ENCODE measurements at regions not wholly inside any gene's neighbourhood (a gene's known extent, or its start where the extent isn't known, plus 50 kb on each side); places are given as distances from the start of the nearest gene placed in this dataset.
"Not testable (repeated sequence)": the region's sequence is repeated elsewhere in the genome, so short reads cannot be mapped to it uniquely, and the experiment has no call there.

GRCh38 chr4:104549736-104550135 is 55.0 kb upstream of the CXXC4 start:
- no peak for DNase-seq (ENCODE audit: low spot score)

GRCh38 chr4:104559502-104559901 is 64.8 kb upstream of the CXXC4 start:
- no peak for DNase-seq (ENCODE audit: low spot score)

GRCh38 chr4:104571341-104571740 is 76.6 kb upstream of the CXXC4 start:
- DNase-seq (ENCODE audit: low spot score): no peak

GRCh38 chr4:104574371-104574770 is 79.7 kb upstream of the CXXC4 start:
- DNase-seq (ENCODE audit: low spot score): no peak

GRCh38 chr4:104575278-104575677 is 80.6 kb upstream of the CXXC4 start:
- DNase-seq (ENCODE audit: low spot score): no peak

- no peak for DNase-seq (ENCODE audit: low spot score)
These were observed 82.7 kb upstream of the CXXC4 start for GRCh38 chr4:104577405-104577804.

- DNase-seq (ENCODE audit: low spot score): not testable (repeated sequence)
These were observed 86.8 kb upstream of the CXXC4 start for GRCh38 chr4:104581476-104581875.

- DNase-seq (ENCODE audit: low spot score): not testable (repeated sequence)
These were observed 87.4 kb upstream of the CXXC4 start for GRCh38 chr4:104582056-104582455.

GRCh38 chr4:104589264-104589868 is 94.7 kb upstream of the CXXC4 start:
- no peak for DNase-seq (ENCODE audit: low spot score)

GRCh38 chr4:104591510-104591911 is 96.8 kb upstream of the CXXC4 start:
- peak; percentile 20 for DNase-seq (ENCODE audit: low spot score)

GRCh38 chr4:104592183-104592582 is 97.5 kb upstream of the CXXC4 start:
- DNase-seq (ENCODE audit: low spot score): no peak

GRCh38 chr4:104593019-104593418 is 98.3 kb upstream of the CXXC4 start:
- no peak for DNase-seq (ENCODE audit: low spot score)

- no peak for DNase-seq (ENCODE audit: low spot score)
These were observed 101.5 kb upstream of the CXXC4 start for GRCh38 chr4:104596189-104596588.

- DNase-seq (ENCODE audit: low spot score): no peak
These were observed 120.8 kb upstream of the CXXC4 start for GRCh38 chr4:104615496-104615895.

GRCh38 chr4:104615926-104616325 is 121.2 kb upstream of the CXXC4 start:
- DNase-seq (ENCODE audit: low spot score): no peak

GRCh38 chr4:104616401-104616820 is 121.7 kb upstream of the CXXC4 start:
- peak; percentile 35 for DNase-seq (ENCODE audit: low spot score)

- DNase-seq (ENCODE audit: low spot score): no peak
These were observed 131.0 kb upstream of the CXXC4 start for GRCh38 chr4:104625706-104626105.

- no peak for DNase-seq (ENCODE audit: low spot score)
These were observed 134.9 kb upstream of the CXXC4 start for GRCh38 chr4:104629601-104630000.

GRCh38 chr4:104630272-104630671 is 135.6 kb upstream of the CXXC4 start:
- no peak for DNase-seq (ENCODE audit: low spot score)

- no peak for DNase-seq (ENCODE audit: low spot score)
These were observed 136.3 kb upstream of the CXXC4 start for GRCh38 chr4:104631000-104631399.

- DNase-seq (ENCODE audit: low spot score): no peak
These were observed 146.7 kb upstream of the CXXC4 start for GRCh38 chr4:104641418-104641817.

- no peak for DNase-seq (ENCODE audit: low spot score)
These were observed 147.8 kb upstream of the CXXC4 start for GRCh38 chr4:104642521-104642920.

- no peak for DNase-seq (ENCODE audit: low spot score)
These were observed 149.1 kb upstream of the CXXC4 start for GRCh38 chr4:104643805-104644204.

GRCh38 chr4:104649631-104650030 is 154.9 kb upstream of the CXXC4 start:
- no peak for DNase-seq (ENCODE audit: low spot score)

- DNase-seq (ENCODE audit: low spot score): not testable (repeated sequence)
These were observed 167.6 kb upstream of the CXXC4 start for GRCh38 chr4:104662269-104662668.

All from Ammon's horn (tissue), 1 donor.